Hepatic stellate cell (primary cell): ENCODE measurements at regions not wholly inside any gene's neighbourhood (a gene's known extent, or its start where the extent isn't known, plus 50 kb on each side); places are given as distances from the start of the nearest gene placed in this dataset.

ENCODE experiments used
- DNase-seq: peaks from one replicate; pipeline ENCODE4 v3.0.0; 2011; ENCODE audit warnings: low spot score

GRCh38 chr12:77723308-77723707 is 107.4 kb upstream of the NAV3 start:
- no peak for DNase-seq

- no peak for DNase-seq
Observed at GRCh38 chr12:77722536-77722935, 108.2 kb upstream of the NAV3 start.

- no peak for DNase-seq
Observed at GRCh38 chr12:77720258-77720657, 110.4 kb upstream of the NAV3 start.

- DNase-seq = no peak
Observed at GRCh38 chr12:77710209-77710608, 120.5 kb upstream of the NAV3 start.

GRCh38 chr12:77697126-77697525 is 133.6 kb upstream of the NAV3 start:
- no peak for DNase-seq

- no peak for DNase-seq
Observed at GRCh38 chr12:77696183-77696582, 134.5 kb upstream of the NAV3 start.

- DNase-seq = no peak
Observed at GRCh38 chr12:77689510-77690086, 141.1 kb upstream of the NAV3 start.

- no peak for DNase-seq
Observed at GRCh38 chr12:77687321-77687720, 143.4 kb upstream of the NAV3 start.

- DNase-seq = no peak
Observed at GRCh38 chr12:77686760-77687159, 143.9 kb upstream of the NAV3 start.

- DNase-seq = no peak
Observed at GRCh38 chr12:77685901-77686300, 144.8 kb upstream of the NAV3 start.

GRCh38 chr12:77685112-77685511 is 145.6 kb upstream of the NAV3 start:
- DNase-seq = peak; percentile 16

GRCh38 chr12:77682488-77682887 is 148.2 kb upstream of the NAV3 start:
- DNase-seq = no peak

GRCh38 chr12:77681726-77682125 is 149.0 kb upstream of the NAV3 start:
- no peak for DNase-seq

- DNase-seq = no peak
Observed at GRCh38 chr12:77679686-77680085, 151.0 kb upstream of the NAV3 start.

GRCh38 chr12:77678621-77679020 is 152.1 kb upstream of the NAV3 start:
- DNase-seq = no peak

GRCh38 chr12:77667101-77667500 is 163.6 kb upstream of the NAV3 start:
- no peak for DNase-seq

GRCh38 chr12:77648716-77649115 is 182.0 kb upstream of the NAV3 start:
- no peak for DNase-seq

- no peak for DNase-seq
Observed at GRCh38 chr12:77645966-77646598, 184.6 kb upstream of the NAV3 start.

GRCh38 chr12:77644915-77645605 is 185.6 kb upstream of the NAV3 start:
- no peak for DNase-seq

GRCh38 chr12:77642246-77642645 is 188.4 kb upstream of the NAV3 start:
- DNase-seq = no peak

- no peak for DNase-seq
Observed at GRCh38 chr12:77640356-77640755, 190.3 kb upstream of the NAV3 start.

- DNase-seq = no peak
Observed at GRCh38 chr12:77630790-77631445, 199.8 kb upstream of the NAV3 start.

GRCh38 chr12:77630344-77630743 is 200.3 kb upstream of the NAV3 start:
- DNase-seq = no peak
